ENCODE measurements at regions not wholly inside any gene's neighbourhood (a gene's known extent, or its start where the extent isn't known, plus 50 kb on each side); places are given as distances from the start of the nearest gene placed in this dataset.
A peak's percentile ranks its signal among the peaks of the same experiment; 100 is the strongest.

DNA sequence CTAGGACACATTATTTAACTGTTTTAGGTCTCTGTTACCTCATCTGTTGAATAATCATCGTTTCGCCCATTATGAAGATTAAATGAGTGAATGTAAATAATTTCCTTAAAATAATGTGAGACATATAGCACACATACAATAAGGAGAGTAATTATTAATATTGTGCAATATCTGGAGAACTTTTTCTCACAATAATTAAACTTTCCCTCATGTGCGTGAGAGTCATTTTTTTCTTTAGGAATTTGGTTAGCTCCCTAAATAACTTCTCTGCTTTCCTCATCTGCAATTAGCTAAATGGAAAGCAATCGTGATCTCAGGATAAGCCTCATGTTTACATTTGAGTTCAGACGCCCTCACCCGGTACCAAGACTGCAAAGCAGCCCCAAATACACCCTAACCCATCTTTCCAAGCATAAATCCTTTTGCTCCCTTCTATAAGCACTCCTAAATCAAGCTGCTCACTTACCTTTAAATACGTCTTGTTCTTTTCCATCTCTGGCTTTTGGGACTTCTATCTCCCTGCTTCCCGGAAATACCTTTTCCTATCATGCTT is 78.8 kb downstream of the MZT1 start:
- no peak overlapping the region for H3K4me3 ChIP-seq
- no peak for TF ChIP-seq CTCF (IDR thresholded peaks at IDR 0.05)
- intact Hi-C loops (cut with DNase I): no loop called here

DNA sequence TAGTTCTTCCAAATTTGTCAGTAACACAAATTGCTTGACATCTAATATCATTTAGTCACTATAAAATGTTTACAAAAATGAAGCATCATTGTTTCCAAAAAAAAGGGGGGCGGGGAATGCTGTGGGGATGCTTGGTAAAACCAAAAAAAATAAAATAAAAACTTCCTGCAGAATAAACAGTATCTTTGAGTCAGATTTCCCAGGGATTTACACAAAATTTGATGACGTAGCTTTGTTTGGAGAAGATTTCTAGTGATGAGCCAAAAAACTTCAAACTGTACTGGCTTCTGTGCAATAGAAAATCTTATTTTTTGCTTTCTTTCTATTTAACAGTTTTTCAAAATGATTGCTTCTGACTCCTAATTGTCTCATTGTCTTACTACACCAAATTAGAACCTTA is 80.0 kb downstream of the MZT1 start:
- no peaks in the 10 kb centered on the region for H3K9me3 ChIP-seq
- no peak overlapping the region for H3K4me3 ChIP-seq
- no peaks in the 10 kb centered on the region for H3K36me3 ChIP-seq
- no peaks in the 10 kb centered on the region for H3K27me3 ChIP-seq
- intact Hi-C loops (cut with DNase I): no loop called here
- H3K27ac ChIP-seq: no peak overlapping the region
- H3K4me1 ChIP-seq: no peaks in the 10 kb centered on the region
- no peak for TF ChIP-seq CTCF (IDR thresholded peaks at IDR 0.05)
- no peak for DNase-seq (ENCODE audit: low spot score in 2 of 2)

More for the DNA sequence above, 78.8 kb downstream of the MZT1 start:
- H3K27ac ChIP-seq: no peak overlapping the region
- H3K4me1 ChIP-seq: no peaks in the 10 kb centered on the region
- no peaks in the 10 kb centered on the region for H3K9me3 ChIP-seq
- DNase-seq (ENCODE audit: low spot score in 2 of 2): no peak
- H3K27me3 ChIP-seq: no peaks in the 10 kb centered on the region
- H3K36me3 ChIP-seq: no peaks in the 10 kb centered on the region

- Histone ChIP-seq H3K4me3 (no peak overlapping the region), H3K27me3 (no peaks in the 10 kb centered on the region), H3K9me3 (no peaks in the 10 kb centered on the region), H3K4me1 (no peaks in the 10 kb centered on the region), H3K36me3 (no peaks in the 10 kb centered on the region), H3K27ac (no peak overlapping the region)
- intact Hi-C loops (cut with DNase I): no loop called here
- no peak for DNase-seq (ENCODE audit: low spot score in 2 of 2)
- TF ChIP-seq CTCF (IDR thresholded peaks at IDR 0.05): no peak
These were observed 81.9 kb downstream of the MZT1 start for GRCh38 chr13:72645521-72645920.

DNA sequence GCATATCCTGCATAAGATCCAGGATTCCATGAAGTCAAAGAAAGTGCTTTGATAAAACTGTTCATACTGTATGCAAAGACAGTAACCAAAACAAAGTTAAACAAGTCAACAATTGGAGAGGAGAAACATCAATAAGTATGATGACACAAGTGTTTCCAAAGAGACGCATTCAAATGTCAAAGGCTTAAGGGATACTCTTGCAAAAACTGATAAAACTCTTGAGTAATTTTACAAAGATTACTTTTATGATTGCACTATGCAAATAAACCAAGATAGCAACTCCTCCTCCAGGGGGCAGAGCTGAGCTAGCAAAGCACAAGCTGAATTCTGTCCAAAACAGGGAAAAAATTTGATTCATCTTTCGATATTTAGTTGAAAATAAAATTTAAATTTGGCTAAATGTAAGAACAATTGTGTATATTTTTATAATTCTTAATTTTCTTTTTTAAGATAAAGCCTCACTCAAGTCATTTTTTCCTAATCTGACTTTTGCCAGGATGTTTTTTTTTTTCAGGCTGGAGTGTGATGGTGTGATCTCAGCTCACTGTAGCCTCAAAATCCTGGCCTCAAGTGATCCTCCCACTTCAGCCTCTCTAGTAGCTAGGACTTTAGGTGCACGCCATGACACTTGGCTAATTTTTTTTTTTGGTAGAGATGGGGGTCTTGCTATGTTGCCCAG is 84.0 kb downstream of the MZT1 start:
- Histone ChIP-seq H3K4me1 (no peaks in the 10 kb centered on the region), H3K9me3 (no peaks in the 10 kb centered on the region), H3K27ac (no peak overlapping the region), H3K4me3 (no peak overlapping the region), H3K36me3 (no peaks in the 10 kb centered on the region), H3K27me3 (no peaks in the 10 kb centered on the region)
- DNase-seq (ENCODE audit: low spot score in 2 of 2): no peak
- peak in 2 of 3 experiments; percentile 24 to 40 for TF ChIP-seq CTCF (IDR thresholded peaks at IDR 0.05)
- intact Hi-C loops (cut with DNase I): no loop called here

DNA sequence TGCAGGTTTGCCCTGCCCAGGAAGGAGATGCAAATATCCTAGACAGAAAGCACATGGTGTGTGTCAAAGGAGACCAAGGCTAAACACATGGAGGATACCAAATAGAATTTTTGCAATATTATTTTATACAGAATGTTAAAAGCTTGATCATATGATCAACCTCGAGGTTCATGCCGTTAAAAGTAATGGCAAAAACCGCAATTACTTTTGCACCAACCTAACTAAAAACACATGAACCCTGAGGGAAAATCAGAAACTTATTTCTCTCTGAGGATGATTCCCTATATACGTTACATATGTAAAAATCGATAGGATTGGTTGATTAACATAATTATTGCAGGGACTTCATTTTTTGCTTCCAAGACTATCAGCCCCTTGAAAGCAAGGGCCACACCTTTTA is 88.1 kb downstream of the MZT1 start:
- Histone ChIP-seq H3K27ac (no peak overlapping the region), H3K36me3 (no peaks in the 10 kb centered on the region), H3K9me3 (no peaks in the 10 kb centered on the region), H3K4me3 (no peak overlapping the region), H3K27me3 (no peaks in the 10 kb centered on the region), H3K4me1 (no peaks in the 10 kb centered on the region)
- no peak for TF ChIP-seq CTCF (IDR thresholded peaks at IDR 0.05)
- DNase-seq (ENCODE audit: low spot score in 2 of 2): no peak
- intact Hi-C loops (cut with DNase I): no loop called here
